Endothelial cell of umbilical vein (primary cell): ENCODE measurements at regions not wholly inside any gene's neighbourhood (a gene's known extent, or its start where the extent isn't known, plus 50 kb on each side); places are given as distances from the start of the nearest gene placed in this dataset.

Experiments used
- BruUV-seq: library from RNA; stranded (reverse); fragments of 400-500 nt; replicated peaks from 2 replicates; lab custom pipeline; 2021; lab: Mats Ljungman, UMichigan
- CTCF ChIA-PET: fragments of 300-600, 350-600 bp; sonication (Branson Sonifier 250); formaldehyde crosslinking; loops from one replicate; lab custom pipeline; 2021; ENCODE audit warnings: antibody characterized with exemption, inconsistent platforms; lab: Charles Lee
- POLR2A ChIA-PET: fragments of 300-600, 350-600 bp; sonication (Branson Sonifier 250); formaldehyde crosslinking; loops from one replicate; lab custom pipeline; 2021; ENCODE audit warnings: antibody characterized with exemption, inconsistent platforms; lab: Charles Lee
- DNase-seq: peaks from one replicate; pipeline ENCODE4 v3.0.0-alpha.2; 2011; ENCODE audit warnings: low read depth, low spot score
- FAIRE-seq: peaks from 2 replicates; lab custom pipeline; 2011; peaks lifted over from hg19 to GRCh38; lab: Jason Lieb, UNC
- H2AFZ ChIP-seq: 2 replicates; pipeline ENCODE4 v1.6.0; 2012; ENCODE audit warnings: low read depth, low read length, control low read depth, inconsistent platforms
- H3K27ac ChIP-seq: 2 replicates; pipeline ENCODE4 v1.5.1; 2011; ENCODE audit warnings: low read depth, mild to moderate bottlenecking, control low read depth, low read length, moderate library complexity; ENCODE audit not compliant: insufficient read depth
- H3K27me3 ChIP-seq, 2 experiments: 2 replicates each; pipeline versions ENCODE4 v1.6.0 to v1.6.1; 2011; ENCODE audit warnings: low read length in 2 of 2, mixed read lengths in 1 of 2; ENCODE audit not compliant: control insufficient read depth in 2 of 2, insufficient read depth in 2 of 2
- H3K36me3 ChIP-seq, 2 experiments: 2 replicates in 1 of 2; 3 replicates in 1 of 2; pipeline ENCODE4 v1.5.1; 2011; ENCODE audit warnings: low read length in 2 of 2, mild to moderate bottlenecking in 1 of 2, moderate library complexity in 1 of 2; ENCODE audit not compliant: control insufficient read depth in 2 of 2, insufficient read depth in 2 of 2; ENCODE audit errors: extremely low read depth in 1 of 2
- H3K4me1 ChIP-seq: 3 replicates; pipeline ENCODE4 v1.5.1; 2011; ENCODE audit warnings: mild to moderate bottlenecking, low read length; ENCODE audit not compliant: control insufficient read depth, insufficient read depth; ENCODE audit errors: extremely low read depth
- H3K4me2 ChIP-seq: 2 replicates; pipeline ENCODE4 v1.6.1; 2011; ENCODE audit warnings: low read length, control low read depth, mixed read lengths; ENCODE audit not compliant: insufficient read depth
- H3K4me3 ChIP-seq, 3 experiments: fragments of 200-600 bp in 1 of 3; sonication (generic), shearing (Covaris generic) in 1 of 3; replicated peaks in 1 of 3; 2 replicates each; pipeline ENCODE4 v1.5.1; 2011 to 2016; ENCODE audit warnings: control low read depth in 3 of 3, low read length in 3 of 3, mild to moderate bottlenecking in 2 of 3, inconsistent platforms in 1 of 3, low read depth in 1 of 3, moderate library complexity in 1 of 3; ENCODE audit not compliant: insufficient read depth in 1 of 3
- H3K79me2 ChIP-seq: 2 replicates; pipeline ENCODE4 v1.6.0; 2012; ENCODE audit warnings: low read length, inconsistent platforms; ENCODE audit not compliant: control insufficient read depth, insufficient read depth
- H3K9ac ChIP-seq: replicated peaks from 2 replicates; pipeline ENCODE3; 2011; ENCODE audit warnings: low read length, control low read depth; ENCODE audit not compliant: insufficient read depth; ENCODE audit errors: extremely low read depth
- H3K9me1 ChIP-seq: replicated peaks from 3 replicates; pipeline ENCODE4 v1.6.0; 2011; ENCODE audit warnings: mild to moderate bottlenecking, low read length; ENCODE audit not compliant: control insufficient read depth, insufficient read depth; ENCODE audit errors: extremely low read depth
- H3K9me3 ChIP-seq: replicated peaks from 2 replicates; pipeline ENCODE4 v1.5.1; 2012; ENCODE audit warnings: low read length, inconsistent platforms; ENCODE audit not compliant: control insufficient read depth, insufficient read depth
- H4K20me1 ChIP-seq: replicated peaks from 2 replicates; pipeline ENCODE3; 2011; ENCODE audit warnings: mild to moderate bottlenecking, low read length; ENCODE audit not compliant: control insufficient read depth, insufficient read depth; ENCODE audit errors: extremely low read depth
- EZH2 ChIP-seq: IDR thresholded peaks from 2 replicates; pipeline ENCODE4 v1.6.1; 2012; ENCODE audit warnings: borderline replicate concordance, low read depth, mild to moderate bottlenecking, moderate library complexity, low read length, inconsistent platforms; ENCODE audit not compliant: severe bottlenecking
- FOS ChIP-seq: IDR thresholded peaks from 2 replicates; pipeline ENCODE4 v1.6.1; 2011; ENCODE audit warnings: mild to moderate bottlenecking, low read length, moderate library complexity, borderline replicate concordance; ENCODE audit not compliant: insufficient read depth
- GATA2 ChIP-seq: IDR thresholded peaks from 2 replicates; pipeline ENCODE4 v1.7.0; 2011; ENCODE audit warnings: low read depth, mild to moderate bottlenecking, moderate library complexity, mixed read lengths, low read length; ENCODE audit not compliant: insufficient read length, insufficient read depth
- JUN ChIP-seq: IDR thresholded peaks from 2 replicates; pipeline ENCODE4 v1.6.1; 2011; ENCODE audit warnings: borderline replicate concordance, low read depth; ENCODE audit not compliant: insufficient read length, insufficient read depth
- MAX ChIP-seq: IDR thresholded peaks from 2 replicates; pipeline ENCODE4 v1.6.1; 2011; ENCODE audit not compliant: insufficient read depth, insufficient read length
- MYC ChIP-seq: IDR thresholded peaks from one replicate; pipeline ENCODE4 v1.6.1; 2011; ENCODE audit warnings: mild to moderate bottlenecking, low read depth, low read length
- POLR2AphosphoS5 ChIP-seq: IDR thresholded peaks from 2 replicates; pipeline ENCODE4 v1.6.1; 2012; ENCODE audit warnings: low read depth, mild to moderate bottlenecking, control low read depth, low read length, moderate library complexity; ENCODE audit not compliant: insufficient read depth
- dilution Hi-C: fragments of 300-500 bp; cut with MboI; formaldehyde crosslinking; loops from one replicate; pipeline ENCODE4 v1.15.0; 2019; ENCODE audit warnings: low sequenced_read_pairs; ENCODE audit not compliant: extremely low pct_ligation_motif_present
- intact Hi-C: fragments of 100-400 bp; cut with micrococcal nuclease; formaldehyde crosslinking; loops from one replicate; pipeline ENCODE4 v1.10.0; 2022
- TF ChIP-seq, protein P1 (sequence below), 2 donors: IDR thresholded peaks; 1 replicate in 1 of 2; 2 replicates in 1 of 2; pipeline ENCODE4 v1.5.1; 2011; ENCODE audit warnings: low read length in 2 of 2, mild to moderate bottlenecking in 2 of 2, moderate library complexity in 2 of 2, control low read depth in 1 of 2, inconsistent platforms in 1 of 2, low read depth in 1 of 2; ENCODE audit not compliant: insufficient read depth in 1 of 2; ENCODE audit errors: extremely low read depth in 1 of 2

DNA sequence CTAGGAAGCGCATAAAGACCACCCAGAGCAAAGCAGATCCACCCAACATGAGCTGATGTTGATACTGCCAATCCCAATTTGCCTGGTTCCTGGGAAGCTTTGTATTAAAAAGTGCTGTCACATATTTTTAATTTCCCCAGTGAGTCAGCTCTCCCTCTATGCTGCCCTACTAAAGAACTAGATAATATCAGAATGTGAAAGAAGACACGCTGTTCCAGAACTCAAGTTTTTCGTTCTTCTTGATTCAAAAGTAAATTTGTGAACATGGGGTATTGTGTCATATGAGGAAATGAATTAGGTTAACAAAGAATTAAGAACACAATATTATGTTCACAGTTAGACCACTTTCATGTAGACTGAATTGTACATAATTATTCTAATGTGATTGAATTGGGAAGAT, 734.2 kb upstream of the ALCAM start:
- Histone ChIP-seq H3K4me1 (peaks cover 14% of the 10 kb centered on the region), H2AFZ (no peak overlapping the region), H3K27me3 (no peaks in the 10 kb centered on the region), H3K9me1 (no peaks in the 10 kb centered on the region), H4K20me1 (no peaks in the 10 kb centered on the region), H3K9me3 (no peaks in the 10 kb centered on the region), H3K4me3 (no peak overlapping the region), H3K79me2 (no peaks in the 10 kb centered on the region), H3K36me3 (no peaks in the 10 kb centered on the region), H3K9ac (no peak overlapping the region), H3K4me2 (no peak overlapping the region), H3K27ac (no peak overlapping the region)
- ChIA-PET CTCF (interaction anchor here (1.2 to 1.6 kb wide), 2 partner anchors 17 to 28 kb away, joined by 3 read pairs; no protein-coding TSS in a partner anchor), POLR2A (no interaction called here)
- TF ChIP-seq POLR2AphosphoS5 (no peak), GATA2 (no peak), JUN (no peak), MAX (no peak), EZH2 (no peak), MYC (no peak), FOS (no peak)
- TF ChIP-seq, protein P1, sequence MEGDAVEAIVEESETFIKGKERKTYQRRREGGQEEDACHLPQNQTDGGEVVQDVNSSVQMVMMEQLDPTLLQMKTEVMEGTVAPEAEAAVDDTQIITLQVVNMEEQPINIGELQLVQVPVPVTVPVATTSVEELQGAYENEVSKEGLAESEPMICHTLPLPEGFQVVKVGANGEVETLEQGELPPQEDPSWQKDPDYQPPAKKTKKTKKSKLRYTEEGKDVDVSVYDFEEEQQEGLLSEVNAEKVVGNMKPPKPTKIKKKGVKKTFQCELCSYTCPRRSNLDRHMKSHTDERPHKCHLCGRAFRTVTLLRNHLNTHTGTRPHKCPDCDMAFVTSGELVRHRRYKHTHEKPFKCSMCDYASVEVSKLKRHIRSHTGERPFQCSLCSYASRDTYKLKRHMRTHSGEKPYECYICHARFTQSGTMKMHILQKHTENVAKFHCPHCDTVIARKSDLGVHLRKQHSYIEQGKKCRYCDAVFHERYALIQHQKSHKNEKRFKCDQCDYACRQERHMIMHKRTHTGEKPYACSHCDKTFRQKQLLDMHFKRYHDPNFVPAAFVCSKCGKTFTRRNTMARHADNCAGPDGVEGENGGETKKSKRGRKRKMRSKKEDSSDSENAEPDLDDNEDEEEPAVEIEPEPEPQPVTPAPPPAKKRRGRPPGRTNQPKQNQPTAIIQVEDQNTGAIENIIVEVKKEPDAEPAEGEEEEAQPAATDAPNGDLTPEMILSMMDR (IDR thresholded peaks at IDR 0.05; ENCODE audit: extremely low read depth in 1 of 2, insufficient read depth in 1 of 2, low read depth in 1 of 2, low read length in 2 of 2) = no peak
- intact Hi-C loops (no loop called here), dilution Hi-C loops (no loop called here)
- BruUV-seq = no TSS peak
- no peak for DNase-seq
- peak; percentile 53 for FAIRE-seq
